ENCODE measurements at regions not wholly inside any gene's neighbourhood (a gene's known extent, or its start where the extent isn't known, plus 50 kb on each side); places are given as distances from the start of the nearest gene placed in this dataset.

GRCh38 chr2:20120569-20121416 is 69.4 kb upstream of the LAPTM4A start:
- Histone ChIP-seq H3K9ac (replicated peaks in 1 of 4; ENCODE audit: extremely low read depth in 1 of 4, low read depth in 3 of 4, low read length in 3 of 4) (no peak overlapping the region), H3K4me1 (replicated peaks in 1 of 4; ENCODE audit: control insufficient read depth in 3 of 4, insufficient read depth in 4 of 4, low read length in 3 of 4) (peaks cover 0 to 2% (median 0%) of the 10 kb centered on the region in 4 experiments; a peak in 1 of 7 replicates), H3K79me1 (ENCODE audit: low read depth, low read length) (no peaks in the 10 kb centered on the region), H3K27me3 (replicated peaks in 1 of 4; ENCODE audit: control insufficient read depth in 3 of 4, extremely low read depth in 1 of 4, insufficient read depth in 3 of 4, low read length in 3 of 4) (no peaks in the 10 kb centered on the region), H3K56ac (replicated peaks; ENCODE audit: insufficient read length, low read depth, low read length) (no peak overlapping the region), H3K27ac (ENCODE audit: low read depth, low read length) (no peak overlapping the region), H2AK5ac (ENCODE audit: low read depth, low read length) (no peak overlapping the region), H3K79me2 (ENCODE audit: control insufficient read depth in 1 of 2, insufficient read depth in 2 of 2, low read length in 2 of 2) (peaks cover 0 to 4% of the 10 kb centered on the region in 2 experiments; a peak in 1 of 4 replicates), H3K4ac (replicated peaks; ENCODE audit: insufficient read length, low read depth, low read length) (no peak overlapping the region), H4K20me1 (replicated peaks in 1 of 2; ENCODE audit: control insufficient read depth in 1 of 2, insufficient read depth in 2 of 2, low read length in 2 of 2) (peaks cover 0 to 4% of the 10 kb centered on the region in 2 experiments), H2BK15ac (ENCODE audit: low read length) (no peak overlapping the region), H4K91ac (replicated peaks; ENCODE audit: insufficient read length, low read length) (no peak overlapping the region), H3K4me3 (ENCODE audit: extremely low read depth in 1 of 4, insufficient read depth in 2 of 4, low read depth in 3 of 4, low read length in 4 of 4) (no peak overlapping the region), H2BK20ac (ENCODE audit: low read length) (no peak overlapping the region), H3K36me3 (ENCODE audit: control insufficient read depth in 2 of 4, insufficient read depth in 4 of 4, low read length in 3 of 4) (no peaks in the 10 kb centered on the region), H2AFZ (ENCODE audit: low read length) (no peak overlapping the region), H3K4me2 (ENCODE audit: insufficient read depth in 1 of 2, low read depth in 2 of 2, low read length in 2 of 2) (no peak overlapping the region), H3K14ac (ENCODE audit: insufficient read length) (no peak overlapping the region), H3K23ac (ENCODE audit: insufficient read length) (no peak overlapping the region), H4K5ac (ENCODE audit: insufficient read length, low read depth, low read length) (no peak overlapping the region), H2BK5ac (ENCODE audit: low read depth, low read length) (no peak overlapping the region), H3K9me3 (ENCODE audit: insufficient read depth in 2 of 2, low read depth in 1 of 2, low read length in 1 of 2) (no peaks in the 10 kb centered on the region), H3K23me2 (ENCODE audit: low read depth, low read length) (peaks cover 5% of the 10 kb centered on the region; the same call in 1 of the 2 replicates), H2BK12ac (ENCODE audit: low read depth, low read length) (no peak overlapping the region), H2BK120ac (replicated peaks; ENCODE audit: low read depth, low read length) (no peak overlapping the region), H3K18ac (ENCODE audit: extremely low read depth, low read length) (no peak overlapping the region), H4K8ac (ENCODE audit: extremely low read depth, insufficient read depth, low read length) (no peak overlapping the region)
- POLR2A ChIA-PET (ENCODE audit: partially characterized antibody) = interaction anchor here (1.2 kb wide), 1 partner anchor 13 kb away, joined by 3 read pairs; no protein-coding TSS in a partner anchor
- DNase-seq (ENCODE audit: low read depth in 1 of 2, low spot score in 2 of 2) (no peak), FAIRE-seq (no peak)
- 92% methylated on average over 9 of the region's 10 CpGs; no CpG with 5 or more reads in 1 of the 2 experiments for WGBS, 2 experiments (ENCODE audit: extremely low coverage in 1 of 2, insufficient coverage in 1 of 2, insufficient read length in 1 of 2, insufficient replicate concordance in 2 of 2, low coverage in 1 of 2, low lambda C conversion rate in 2 of 2, missing lambda C conversion rate in 1 of 2)
- no peak for TF ChIP-seq TEAD4 (IDR thresholded peaks at IDR 0.05; ENCODE audit: low read depth, low read length)
- TF ChIP-seq NANOG (IDR thresholded peaks at IDR 0.05; ENCODE audit: insufficient read depth, low read depth, low read length, poor library complexity, severe bottlenecking) = no peak
- no peak for TF ChIP-seq RXRA (IDR thresholded peaks at IDR 0.05; ENCODE audit: insufficient read depth, low read depth, low read length)
- no peak for TF ChIP-seq BCL11A (IDR thresholded peaks at IDR 0.05; ENCODE audit: low read depth in 2 of 2, low read length in 2 of 2)
- TF ChIP-seq TAF7 (optimal IDR thresholded peaks at IDR 0.05; ENCODE audit: borderline replicate concordance, low read depth, low read length) = no peak
- no peak for TF ChIP-seq E2F6 (IDR thresholded peaks at IDR 0.05)
- TF ChIP-seq CBX5 (IDR thresholded peaks at IDR 0.05; ENCODE audit: low read depth, low read length) = no peak
- no peak for TF ChIP-seq POLR2A (IDR thresholded peaks at IDR 0.05; ENCODE audit: control extremely low read depth in 1 of 2, low read depth in 2 of 2, low read length in 2 of 2)
- no peak for TF ChIP-seq POU5F1 (IDR thresholded peaks at IDR 0.05; ENCODE audit: low read depth, low read length)
- no peak for TF ChIP-seq YY1 (IDR thresholded peaks at IDR 0.05; ENCODE audit: low read depth, low read length)
- CTCF ChIA-PET (ENCODE audit: partially characterized antibody) = interaction anchor here (1.0 to 2.9 kb wide), 6 partner anchors 13 to 104 kb away, joined by 3 to 19 read pairs (median 4); partner anchors contain the start of gene SDC1
